ENCODE measurements at regions not wholly inside any gene's neighbourhood (a gene's known extent, or its start where the extent isn't known, plus 50 kb on each side); places are given as distances from the start of the nearest gene placed in this dataset.
A peak's percentile ranks its signal among the peaks of the same experiment; 100 is the strongest.

DNA sequence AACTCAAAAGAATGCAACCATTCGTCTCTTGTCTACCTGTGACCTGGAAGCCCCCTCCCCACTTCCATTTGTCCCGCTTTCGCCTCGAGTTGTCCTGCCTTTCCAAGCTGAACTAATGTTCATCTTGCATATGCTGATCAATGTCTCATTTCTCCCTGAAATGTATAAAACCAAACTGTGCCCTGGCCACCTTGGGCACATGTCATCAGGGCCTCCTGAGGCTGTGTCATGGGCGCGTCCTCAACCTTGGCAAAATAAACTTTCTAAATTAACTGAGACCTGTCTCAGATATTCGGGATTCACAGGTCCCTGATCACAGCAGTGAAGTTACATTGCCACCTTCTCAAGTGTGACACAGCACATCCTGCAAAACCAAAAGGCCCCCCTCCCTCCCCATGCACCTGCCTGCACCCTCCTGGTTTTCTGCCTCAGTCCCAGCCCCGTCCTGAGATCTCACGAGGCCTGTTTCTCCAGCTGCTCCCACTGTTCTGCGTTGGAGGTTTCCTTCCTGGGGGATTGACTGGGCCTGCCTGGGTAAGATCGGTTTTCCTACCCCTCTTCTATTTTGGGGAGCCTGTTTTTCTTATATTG is 1328.7 kb downstream of the TBC1D22A start:
- TF ChIP-seq, protein P1, sequence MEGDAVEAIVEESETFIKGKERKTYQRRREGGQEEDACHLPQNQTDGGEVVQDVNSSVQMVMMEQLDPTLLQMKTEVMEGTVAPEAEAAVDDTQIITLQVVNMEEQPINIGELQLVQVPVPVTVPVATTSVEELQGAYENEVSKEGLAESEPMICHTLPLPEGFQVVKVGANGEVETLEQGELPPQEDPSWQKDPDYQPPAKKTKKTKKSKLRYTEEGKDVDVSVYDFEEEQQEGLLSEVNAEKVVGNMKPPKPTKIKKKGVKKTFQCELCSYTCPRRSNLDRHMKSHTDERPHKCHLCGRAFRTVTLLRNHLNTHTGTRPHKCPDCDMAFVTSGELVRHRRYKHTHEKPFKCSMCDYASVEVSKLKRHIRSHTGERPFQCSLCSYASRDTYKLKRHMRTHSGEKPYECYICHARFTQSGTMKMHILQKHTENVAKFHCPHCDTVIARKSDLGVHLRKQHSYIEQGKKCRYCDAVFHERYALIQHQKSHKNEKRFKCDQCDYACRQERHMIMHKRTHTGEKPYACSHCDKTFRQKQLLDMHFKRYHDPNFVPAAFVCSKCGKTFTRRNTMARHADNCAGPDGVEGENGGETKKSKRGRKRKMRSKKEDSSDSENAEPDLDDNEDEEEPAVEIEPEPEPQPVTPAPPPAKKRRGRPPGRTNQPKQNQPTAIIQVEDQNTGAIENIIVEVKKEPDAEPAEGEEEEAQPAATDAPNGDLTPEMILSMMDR (IDR thresholded peaks at IDR 0.05; ENCODE audit: unreplicated experiment in 3 of 3) = no peak
- Mint-ChIP-seq H3K27ac (peak overlapping the region in 2 of 3 experiments; percentile 62 to 70), H3K9me3 (no peaks in the 10 kb centered on the region), H3K4me3 (no peak overlapping the region), H3K4me1 (peaks cover 38% of the 10 kb centered on the region), H3K27me3 (ENCODE audit: low read depth) (peaks cover 28% of the 10 kb centered on the region), H3K36me3 (ENCODE audit: low read depth) (no peaks in the 10 kb centered on the region)

- Mint-ChIP-seq H3K9me3 (no peaks in the 10 kb centered on the region), H3K4me1 (peaks cover 36% of the 10 kb centered on the region), H3K27me3 (ENCODE audit: low read depth) (peaks cover 32% of the 10 kb centered on the region), H3K27ac (peak overlapping the region; percentile 22 to 87 (median 70)), H3K36me3 (ENCODE audit: low read depth) (no peaks in the 10 kb centered on the region), H3K4me3 (peak overlapping the region in 2 of 3 experiments; percentile 20 to 21)
- TF ChIP-seq, protein P1 (IDR thresholded peaks at IDR 0.05; ENCODE audit: unreplicated experiment in 3 of 3) = no peak
These were observed 1327.9 kb downstream of the TBC1D22A start for GRCh38 chr22:48090332-48090672.

GRCh38 chr22:48089601-48090331 is 1327.3 kb downstream of the TBC1D22A start:
- Mint-ChIP-seq H3K36me3 (ENCODE audit: low read depth) (no peaks in the 10 kb centered on the region), H3K27ac (peak overlapping the region; percentile 22 to 87 (median 70)), H3K27me3 (ENCODE audit: low read depth) (peaks cover 28% of the 10 kb centered on the region), H3K4me1 (peaks cover 32% of the 10 kb centered on the region), H3K9me3 (no peaks in the 10 kb centered on the region), H3K4me3 (peak overlapping the region; percentile 19 to 47 (median 20))
- TF ChIP-seq, protein P1 (IDR thresholded peaks at IDR 0.05; ENCODE audit: unreplicated experiment in 3 of 3) = no peak

DNA sequence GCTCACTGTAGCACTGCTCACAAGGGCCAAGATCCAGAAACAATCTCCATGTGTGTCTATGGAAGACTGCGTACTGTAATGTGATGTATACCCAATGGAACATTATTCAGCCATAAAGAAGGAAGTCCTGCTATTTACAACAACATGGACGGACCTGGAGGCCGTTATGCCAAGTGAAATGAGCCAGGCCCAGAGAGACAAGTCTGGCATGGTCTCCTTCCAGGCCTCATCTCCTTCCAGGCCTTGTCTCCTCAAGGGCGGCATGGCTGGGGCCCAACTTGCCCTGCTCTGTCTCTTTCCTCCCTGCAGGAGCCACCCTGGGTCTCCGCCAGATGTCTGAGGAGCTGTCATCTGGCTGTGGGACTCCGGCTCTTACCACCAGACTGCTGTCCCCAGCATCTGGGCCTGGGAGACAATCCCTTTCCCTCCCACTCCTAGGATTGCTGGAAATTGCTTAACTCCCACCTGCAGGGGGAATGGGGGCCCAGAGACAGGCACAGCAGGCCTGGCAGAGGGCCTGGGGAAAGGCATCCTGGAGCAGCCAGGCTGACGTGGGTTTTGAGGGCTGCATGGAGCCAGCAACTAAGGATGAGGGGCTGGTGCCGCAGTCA is 1326.6 kb downstream of the TBC1D22A start:
- peaks cover 32% of the 10 kb centered on the region for H3K4me1 Mint-ChIP-seq
- peaks cover 35% of the 10 kb centered on the region for H3K27me3 Mint-ChIP-seq (ENCODE audit: low read depth)
- no peak overlapping the region for H3K27ac Mint-ChIP-seq
- no peaks in the 10 kb centered on the region for H3K36me3 Mint-ChIP-seq (ENCODE audit: low read depth)
- TF ChIP-seq, protein P1 (IDR thresholded peaks at IDR 0.05; ENCODE audit: unreplicated experiment in 3 of 3) = no peak
- no peaks in the 10 kb centered on the region for H3K9me3 Mint-ChIP-seq
- no peak overlapping the region for H3K4me3 Mint-ChIP-seq

- TF ChIP-seq, protein P1 (IDR thresholded peaks at IDR 0.05; ENCODE audit: unreplicated experiment in 3 of 3) = no peak
- H3K9me3 Mint-ChIP-seq = no peaks in the 10 kb centered on the region
- no peaks in the 10 kb centered on the region for H3K36me3 Mint-ChIP-seq (ENCODE audit: low read depth)
- H3K27me3 Mint-ChIP-seq (ENCODE audit: low read depth) = peaks cover 36% of the 10 kb centered on the region
- H3K4me3 Mint-ChIP-seq = no peak overlapping the region
- H3K4me1 Mint-ChIP-seq = peaks cover 32% of the 10 kb centered on the region
- no peak overlapping the region for H3K27ac Mint-ChIP-seq
These were observed 1325.8 kb downstream of the TBC1D22A start for GRCh38 chr22:48088251-48088650.

Measured in nephron (organoid).